Stimulated activated naive CD4-positive, alpha-beta T cell (primary cell): ENCODE measurements at regions not wholly inside any gene's neighbourhood (a gene's known extent, or its start where the extent isn't known, plus 50 kb on each side); places are given as distances from the start of the nearest gene placed in this dataset.

Experiments used
- DNase-seq, 6 experiments: peaks; one replicate each; lab custom pipeline; 2025; lab: John Stamatoyannopoulos, UW

DNA sequence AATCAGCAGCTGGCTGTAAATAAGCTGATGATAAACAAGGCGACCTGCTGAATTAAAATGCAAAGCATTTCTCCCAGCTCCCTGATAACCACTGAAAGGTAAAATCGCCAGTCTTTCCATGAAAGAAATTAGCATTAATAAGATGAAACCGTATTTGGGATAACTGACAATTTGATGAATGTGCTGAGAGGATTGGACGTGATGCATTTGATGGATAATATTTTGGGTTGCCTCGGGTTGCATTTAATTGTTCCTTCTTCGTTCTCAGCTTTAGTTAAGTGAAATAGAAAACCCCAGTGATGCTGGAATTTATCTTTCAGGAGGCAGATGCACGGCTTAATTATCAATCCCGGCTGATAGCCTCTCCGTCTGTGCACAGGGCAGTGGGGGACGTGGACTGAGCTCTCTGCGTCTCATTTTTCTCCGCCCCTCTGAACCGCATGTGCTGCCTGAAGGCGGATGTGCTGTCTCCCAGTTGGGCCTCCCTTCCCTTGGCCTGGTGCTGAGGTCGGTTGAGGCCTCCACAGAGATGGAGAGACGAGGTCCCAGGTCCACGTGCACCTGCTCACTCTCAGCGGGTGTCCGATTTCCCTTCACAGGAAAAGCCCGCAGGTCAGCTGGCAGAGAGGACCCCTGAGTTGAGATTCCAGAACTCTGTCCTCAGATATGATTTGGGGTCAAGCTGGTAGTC is 846.2 kb downstream of the BRD1 start:
- DNase-seq = no peak

DNA sequence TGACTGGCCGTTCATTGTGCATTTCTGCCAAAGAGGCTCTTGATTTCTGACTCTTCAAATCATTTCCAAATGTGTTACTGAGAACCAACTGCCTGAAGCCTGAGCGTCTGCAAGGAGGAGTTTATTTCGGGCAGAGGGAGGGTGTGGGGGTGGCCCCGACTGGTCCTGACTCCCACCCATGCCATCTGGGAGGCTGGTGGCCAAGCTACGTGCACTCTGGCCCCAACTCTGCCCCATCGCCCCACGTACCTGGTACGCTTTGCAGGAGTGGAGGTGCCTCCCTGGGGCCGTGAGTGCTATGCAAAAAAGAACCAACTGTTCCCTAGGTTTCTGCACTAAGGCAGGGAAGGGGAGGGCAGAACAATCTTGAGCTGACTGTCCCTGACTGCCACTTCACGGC is 846.8 kb downstream of the BRD1 start:
- no peak for DNase-seq

DNA sequence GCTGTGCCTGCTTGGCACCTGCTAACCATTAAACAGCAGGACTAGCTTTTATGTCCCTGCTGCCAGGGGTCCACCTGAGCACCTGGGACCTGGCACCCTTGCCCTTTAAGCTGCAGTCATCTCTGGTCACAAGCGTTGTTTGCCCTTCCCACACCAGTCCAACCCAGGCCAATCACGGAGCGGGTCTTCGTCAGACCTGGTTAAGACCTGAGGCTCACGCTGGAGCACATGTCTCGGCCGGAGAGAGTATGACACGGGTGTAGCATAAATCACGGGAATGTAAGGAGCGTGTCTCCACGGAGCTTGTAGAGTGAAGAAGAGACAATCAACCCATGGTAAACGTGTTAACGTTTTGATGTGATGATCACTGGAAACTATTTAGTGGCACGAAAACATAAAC is 847.3 kb downstream of the BRD1 start:
- DNase-seq = no peak

DNA sequence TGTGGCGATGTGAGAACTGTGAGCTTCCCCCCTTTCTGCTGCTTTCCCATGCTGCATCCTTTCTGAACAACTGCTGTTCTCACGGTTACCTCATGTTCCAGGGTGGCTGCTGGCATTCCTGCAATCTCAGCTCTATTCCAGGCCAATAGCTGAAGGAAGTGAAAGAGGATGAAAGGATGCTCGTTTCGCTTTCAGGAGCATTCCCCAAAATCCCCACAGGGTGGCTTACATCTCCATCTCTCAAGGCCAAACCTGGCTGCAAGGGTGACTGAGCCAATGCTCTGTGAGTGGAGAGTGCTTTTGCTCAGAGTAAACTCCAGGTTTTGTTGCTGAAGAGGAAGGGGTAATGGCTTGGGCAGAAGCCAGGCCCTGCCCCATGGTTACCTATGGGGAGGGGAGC is 848.2 kb downstream of the BRD1 start:
- no peak for DNase-seq

DNA sequence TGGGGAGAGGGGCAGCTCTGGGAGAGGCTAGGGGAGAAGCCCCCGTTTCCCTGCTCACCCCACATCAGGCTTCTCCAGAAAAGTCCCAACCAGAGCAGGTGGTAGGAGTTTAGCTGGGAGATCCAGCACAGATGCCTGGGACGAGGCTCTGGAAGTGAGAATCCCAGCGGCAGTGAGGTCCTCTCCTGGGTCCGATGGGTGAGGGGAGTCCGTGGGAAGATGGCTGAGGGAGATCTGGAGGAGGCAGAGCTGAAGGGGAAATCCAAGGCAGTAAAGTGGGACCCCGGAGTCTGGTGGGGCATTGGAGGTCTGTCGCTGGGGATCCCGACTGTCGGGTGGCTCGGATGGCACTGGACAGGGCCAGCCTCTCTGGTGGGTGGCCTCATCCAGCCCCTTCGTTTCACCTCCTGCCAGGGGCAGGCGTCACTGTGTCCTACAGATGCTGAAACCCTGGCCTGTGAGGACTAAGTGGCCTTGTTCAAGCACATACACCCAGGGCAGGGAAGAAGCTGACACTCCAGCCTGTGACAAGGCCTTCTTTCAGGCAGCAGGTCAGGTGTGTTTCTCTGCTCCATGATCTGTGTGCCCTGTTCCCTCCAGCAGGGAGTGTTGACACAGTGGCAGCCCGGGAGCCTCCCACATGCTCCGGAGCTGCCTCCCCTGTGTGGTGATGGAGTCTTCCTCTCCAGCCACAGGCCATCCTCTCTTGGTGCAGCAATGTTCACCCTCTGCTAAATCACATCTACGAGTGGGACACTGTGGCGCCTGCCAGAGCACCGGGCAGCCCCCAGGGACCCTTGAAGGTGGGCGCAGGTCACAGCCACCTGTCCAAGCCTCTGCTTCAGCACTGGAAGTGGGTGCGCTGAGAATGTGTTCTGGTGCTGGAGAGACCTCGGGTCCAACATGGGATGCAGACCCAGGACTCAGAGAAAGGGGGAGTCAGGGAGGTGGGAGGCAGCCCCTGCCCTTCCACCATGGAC is 850.8 kb downstream of the BRD1 start:
- no peak for DNase-seq

DNA sequence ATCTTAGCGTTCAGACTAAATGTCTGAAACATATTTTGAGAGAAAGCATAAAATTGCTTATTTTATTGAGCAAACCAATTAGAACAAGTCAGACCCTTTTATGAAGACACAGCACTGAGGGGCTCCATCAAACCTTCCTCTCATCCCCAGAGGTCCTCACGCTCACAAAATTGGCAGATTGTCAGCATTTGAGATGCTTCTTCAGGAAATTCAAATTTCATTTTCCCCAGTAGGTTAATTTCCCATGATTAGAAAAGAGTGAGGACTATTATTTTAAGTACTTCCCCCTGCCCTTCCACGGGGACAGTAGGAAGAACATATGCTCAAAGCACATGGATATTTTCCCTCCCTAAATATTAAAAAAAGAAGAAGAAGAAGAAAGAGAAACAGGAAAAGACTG is 851.8 kb downstream of the BRD1 start:
- no peak for DNase-seq

DNA sequence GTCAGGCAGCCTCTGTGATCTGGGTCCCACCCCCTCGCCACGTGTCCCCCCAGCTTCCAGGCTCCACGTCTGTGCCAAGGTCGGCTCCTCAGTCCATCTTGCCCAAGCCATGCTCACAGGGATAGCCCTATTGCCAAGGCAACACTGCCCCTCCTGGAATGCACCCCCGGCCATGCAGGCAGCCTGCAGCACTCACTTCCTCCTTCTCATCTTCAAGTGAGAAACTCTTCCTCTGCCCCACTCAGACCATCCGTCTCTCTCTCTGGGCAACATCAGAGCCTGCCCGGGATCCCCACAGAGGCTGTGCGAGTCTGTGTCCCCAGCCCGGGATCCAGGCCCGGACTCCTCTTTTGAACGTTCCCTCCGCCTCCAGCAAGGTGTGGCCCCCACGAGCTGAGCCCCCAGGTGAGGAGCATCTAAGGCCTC is 852.3 kb downstream of the BRD1 start:
- no peak for DNase-seq

DNA sequence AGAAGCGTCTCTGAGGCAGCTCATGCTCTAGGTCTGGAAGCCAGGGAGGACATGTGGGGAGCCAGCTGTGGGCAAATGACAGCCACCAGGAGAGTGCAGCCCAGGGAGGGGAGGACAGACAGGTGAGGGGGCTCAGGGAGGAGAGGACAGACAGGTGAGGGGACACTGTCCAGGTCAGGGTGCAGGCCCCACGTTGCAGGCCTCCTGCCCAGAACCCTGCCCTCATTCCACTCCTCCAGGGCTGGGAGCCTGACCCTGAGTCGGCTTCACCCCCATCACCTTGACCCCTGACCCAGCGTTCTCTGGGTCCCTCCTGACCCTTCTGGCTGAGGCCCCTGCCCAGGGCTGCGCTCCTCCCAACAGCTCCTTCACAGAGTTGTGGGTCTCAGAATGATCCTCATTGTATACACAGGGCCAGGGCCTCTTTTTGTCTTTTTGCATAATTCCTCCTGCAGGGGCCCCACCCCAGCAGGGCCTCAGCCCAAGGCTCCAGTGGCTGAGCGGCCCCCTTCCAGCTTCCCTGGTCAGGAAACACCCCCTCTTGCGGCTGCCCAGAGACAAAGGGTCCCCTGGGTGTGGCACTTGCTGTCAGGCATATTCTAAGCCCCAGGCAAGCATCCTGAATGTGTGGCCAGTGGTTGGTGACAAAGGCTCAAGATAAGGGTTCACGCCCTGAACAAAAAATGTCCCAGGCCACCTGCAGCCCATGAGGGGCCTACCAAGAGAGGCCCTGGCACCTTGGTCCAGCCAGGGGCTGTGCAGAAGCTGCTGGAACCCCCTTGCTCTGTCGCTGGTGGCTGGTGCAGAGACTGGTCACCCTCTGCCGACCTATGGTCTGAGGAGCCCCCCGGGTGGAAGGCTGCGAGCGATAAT is 853.0 kb downstream of the BRD1 start:
- DNase-seq = no peak

DNA sequence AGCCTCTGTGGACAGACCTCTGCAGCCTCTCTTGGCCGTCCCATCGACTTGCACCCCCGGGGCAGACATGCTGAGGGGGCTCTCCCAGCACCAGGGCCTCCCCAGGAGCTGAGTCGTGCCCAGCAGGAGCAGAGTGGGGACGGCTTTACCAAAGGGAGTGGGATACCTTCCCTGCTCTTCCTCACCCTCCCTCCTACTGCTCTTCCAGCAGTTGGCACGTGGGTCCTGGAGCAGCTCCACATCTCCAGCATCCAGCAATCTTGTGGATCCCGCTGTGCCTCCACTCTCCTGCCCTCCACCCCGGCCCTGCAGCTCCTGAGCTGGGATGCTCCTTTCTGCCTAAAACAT is 854.0 kb downstream of the BRD1 start:
- no peak for DNase-seq

DNA sequence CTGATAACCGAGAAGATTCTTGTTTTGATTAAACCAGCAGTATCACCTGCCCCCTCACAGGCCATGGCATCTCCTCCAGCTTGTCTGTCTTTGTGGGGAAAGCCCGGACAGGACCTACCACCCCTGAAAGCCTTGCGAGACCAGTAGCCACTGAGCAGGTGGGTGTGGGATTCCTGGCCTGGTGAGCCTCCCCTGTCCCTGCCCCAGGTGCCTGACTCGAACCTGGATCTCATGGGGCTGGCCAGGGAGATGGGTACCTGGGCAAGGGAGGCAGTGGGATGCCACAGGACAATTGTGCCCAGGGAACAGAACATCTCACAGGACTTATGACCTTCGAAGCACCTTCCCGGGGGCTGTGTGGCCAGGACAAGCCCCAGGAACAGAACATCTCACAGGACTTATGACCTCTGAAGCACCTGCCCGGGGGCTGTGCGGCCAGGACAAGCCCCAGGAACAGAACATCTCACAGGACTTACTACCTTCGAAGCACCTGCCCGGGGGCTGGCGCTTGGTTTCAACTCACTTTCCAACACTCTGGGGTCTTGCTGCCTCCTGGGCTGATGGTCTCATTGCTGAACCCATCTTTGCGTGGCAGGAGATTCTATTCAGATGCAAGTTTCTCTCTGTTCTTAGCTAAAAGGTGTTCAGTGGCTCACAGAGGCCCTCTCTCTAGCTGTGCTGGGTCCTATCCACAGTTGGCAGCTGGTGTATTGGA is 854.5 kb downstream of the BRD1 start:
- DNase-seq = no peak

DNA sequence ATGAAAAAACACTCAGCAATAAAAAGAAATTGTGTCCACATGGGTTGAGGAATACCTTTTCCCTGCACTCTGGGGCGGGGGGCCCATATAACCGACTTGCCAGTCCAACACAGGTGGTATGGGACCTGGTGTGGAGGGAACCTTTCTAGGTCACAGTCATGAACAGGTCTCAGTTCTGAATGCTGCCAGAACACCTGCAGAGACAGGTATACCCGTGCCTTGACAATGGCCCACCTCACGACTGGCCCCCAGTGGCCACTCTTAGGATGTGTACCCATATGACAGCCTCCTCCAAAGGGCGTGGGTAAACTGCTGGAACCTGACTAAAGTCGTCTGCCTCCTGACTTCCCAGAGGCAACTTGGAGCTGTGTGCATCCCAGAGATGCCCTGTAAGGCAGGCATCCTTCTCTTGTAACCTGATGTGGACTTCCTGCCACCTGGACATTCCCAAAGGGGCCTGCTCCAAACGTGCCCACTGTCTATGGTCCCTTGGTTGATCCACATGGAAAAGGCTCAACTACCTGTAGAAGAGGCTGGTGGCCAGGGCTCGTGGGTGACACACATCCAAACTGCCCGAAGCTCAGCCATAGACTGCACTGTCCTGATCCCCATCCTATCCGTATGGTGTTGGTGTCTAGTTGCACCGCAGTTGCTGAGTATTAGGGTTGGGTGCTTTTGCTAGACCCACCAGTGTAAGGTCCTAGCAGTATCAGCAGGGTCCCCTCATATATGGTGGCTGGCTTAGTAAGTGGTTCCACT is 859.3 kb downstream of the BRD1 start:
- DNase-seq = peak in 2 of 6 experiments; percentile 7 to 8

DNA sequence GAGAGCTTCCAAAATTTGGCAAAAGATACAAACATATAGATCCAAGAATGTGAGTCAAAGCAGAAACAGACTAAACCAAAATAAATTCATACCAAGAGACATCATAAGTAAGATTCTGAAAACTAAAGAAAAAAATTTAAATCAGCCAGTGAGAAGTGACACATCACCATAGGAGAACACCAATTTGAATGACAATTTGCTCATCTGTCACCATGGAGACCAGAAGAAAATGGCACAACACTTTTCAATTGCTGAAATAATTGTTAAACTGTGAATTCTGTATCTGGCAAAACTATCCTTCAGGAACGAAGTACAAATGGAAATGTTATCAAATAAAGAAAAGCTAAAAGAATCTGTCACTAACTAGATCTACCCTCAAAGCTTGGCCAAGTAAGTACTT is 864.3 kb downstream of the BRD1 start:
- DNase-seq = no peak

DNA sequence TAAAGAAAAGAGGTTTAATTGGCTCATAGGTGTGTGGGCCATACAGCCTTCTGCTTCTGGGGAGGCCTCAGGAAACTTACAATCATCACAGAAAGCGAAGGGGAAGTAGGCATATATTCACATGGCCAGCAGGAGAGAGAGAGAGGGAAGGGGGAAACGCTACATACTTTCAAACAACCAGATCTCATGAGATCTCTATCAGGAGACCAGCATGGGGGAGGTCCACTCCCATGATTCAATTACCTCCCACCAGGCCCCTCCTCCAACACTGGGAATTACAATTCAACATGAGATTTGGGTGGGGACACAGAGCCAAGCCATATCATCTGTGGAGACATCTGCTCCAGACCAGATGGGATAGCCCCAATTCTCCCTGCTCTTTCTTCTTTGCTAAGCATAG is 866.0 kb downstream of the BRD1 start:
- no peak for DNase-seq

DNA sequence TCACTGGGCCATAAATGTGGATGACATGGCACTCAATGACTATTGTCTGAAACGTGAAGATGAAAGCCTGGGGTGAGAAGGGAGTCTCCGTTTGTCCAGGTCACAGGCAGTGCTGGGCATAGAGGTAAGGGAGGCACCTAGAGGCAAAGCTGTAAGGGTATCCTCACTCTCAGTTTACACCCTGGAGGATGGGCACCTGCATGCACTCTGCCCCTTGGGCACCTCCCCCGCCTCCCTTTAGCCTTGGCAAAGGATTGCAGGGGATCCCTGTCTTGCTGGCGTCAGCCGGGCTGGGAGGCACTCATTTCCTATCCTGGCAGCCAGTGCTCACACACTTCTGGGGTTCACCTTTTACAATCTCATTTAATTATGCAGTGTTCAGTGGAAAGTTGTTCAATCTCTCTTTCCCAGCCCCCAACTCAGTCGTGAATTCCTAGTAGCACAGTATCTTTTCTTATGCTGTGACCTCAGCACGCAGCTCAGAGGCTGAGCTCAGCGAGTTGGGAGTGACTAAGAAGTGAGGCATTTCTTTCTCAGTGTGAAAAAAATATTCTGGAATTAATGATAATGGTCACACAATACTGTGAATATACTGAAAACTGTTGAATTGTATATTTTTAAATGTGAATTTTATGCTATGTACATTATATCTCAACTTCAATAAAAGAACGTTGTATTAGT is 866.6 kb downstream of the BRD1 start:
- DNase-seq = no peak

DNA sequence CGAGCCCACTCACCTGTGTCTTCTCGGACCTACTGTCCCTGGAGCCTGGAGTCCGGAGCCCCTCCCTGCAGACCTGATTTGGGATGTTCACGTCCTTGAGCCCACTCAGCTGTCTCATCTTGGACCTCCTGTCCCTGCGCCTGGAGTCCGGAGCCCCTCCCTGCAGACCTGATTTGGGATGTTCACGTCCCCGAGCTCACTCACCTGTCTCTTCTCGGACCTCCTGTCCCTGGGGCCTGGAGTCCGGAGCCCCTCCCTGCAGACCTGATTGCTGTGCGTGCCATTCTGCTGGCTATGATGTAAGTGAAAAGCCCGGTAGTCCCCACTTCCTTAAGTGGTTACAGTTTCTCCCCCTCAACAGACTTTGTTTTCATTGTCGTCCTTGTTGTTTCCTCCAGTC is 867.1 kb downstream of the BRD1 start:
- DNase-seq = no peak

DNA sequence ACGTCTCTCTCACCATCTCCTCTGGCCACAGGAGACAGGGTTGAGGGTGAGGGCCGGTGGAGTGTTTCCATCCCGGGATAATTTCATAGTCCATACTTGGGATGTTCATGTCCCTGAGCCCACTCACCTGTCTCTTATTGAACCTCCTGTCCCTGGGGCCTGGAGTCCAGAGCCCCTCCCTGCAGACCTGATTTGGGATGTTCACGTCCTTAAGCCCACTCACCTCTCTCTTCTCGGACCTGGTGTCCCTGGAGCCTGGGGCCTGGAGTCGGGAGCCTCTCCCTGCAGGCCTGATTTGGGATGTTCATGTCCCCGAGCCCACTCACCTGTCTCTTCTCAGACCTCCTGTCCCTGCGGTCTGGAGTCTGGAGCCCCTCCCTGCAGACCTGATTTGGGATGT is 868.2 kb downstream of the BRD1 start:
- DNase-seq = no peak

DNA sequence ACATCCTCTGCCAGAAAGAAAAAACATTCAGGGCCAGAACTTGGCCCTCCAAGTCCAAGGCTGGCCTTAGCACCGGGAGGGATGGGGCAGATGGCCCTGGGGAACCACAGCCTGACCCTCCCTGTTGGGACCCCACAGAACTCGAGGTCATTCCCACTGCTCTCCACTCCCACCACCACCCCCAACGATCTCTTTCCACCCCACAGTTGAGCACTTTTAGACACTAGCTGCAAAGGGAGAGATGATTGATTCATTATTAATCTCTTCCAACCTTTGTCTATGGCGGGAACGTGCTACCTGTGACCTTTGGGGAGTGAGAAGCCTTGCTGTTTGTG is 869.7 kb downstream of the BRD1 start:
- DNase-seq = no peak

DNA sequence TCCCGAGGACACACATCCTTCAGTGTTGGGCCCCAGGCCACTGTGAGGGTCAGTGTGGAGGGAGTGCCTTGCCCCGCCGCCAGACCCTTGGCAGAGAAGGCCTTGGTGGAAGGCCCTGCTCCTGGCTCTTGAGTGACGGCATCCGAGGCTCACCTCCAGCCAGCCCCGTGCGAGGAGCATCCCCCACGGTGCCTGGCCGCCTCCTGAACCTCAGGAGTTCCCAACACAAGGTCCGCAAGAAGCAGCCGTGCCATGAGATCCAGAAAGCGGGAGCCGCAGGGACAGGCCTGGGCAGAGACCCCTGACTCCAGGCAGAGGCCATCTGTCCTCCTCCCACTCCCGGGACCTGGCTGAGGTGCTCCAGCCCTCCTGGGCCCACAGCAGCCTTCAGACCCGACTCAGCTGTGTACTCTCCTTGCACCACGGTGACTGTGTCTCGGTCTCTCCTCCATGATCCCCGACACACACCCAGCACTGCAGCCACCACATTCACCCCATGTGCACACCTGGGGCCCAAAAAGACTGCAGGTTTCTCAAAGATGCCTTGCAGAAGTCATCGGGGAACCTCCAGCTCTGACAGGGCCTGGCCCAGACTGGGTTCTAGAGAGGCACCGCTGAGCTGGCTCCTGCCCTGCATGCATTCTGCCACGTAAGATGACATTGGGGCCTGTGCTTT is 870.2 kb downstream of the BRD1 start:
- DNase-seq = no peak

DNA sequence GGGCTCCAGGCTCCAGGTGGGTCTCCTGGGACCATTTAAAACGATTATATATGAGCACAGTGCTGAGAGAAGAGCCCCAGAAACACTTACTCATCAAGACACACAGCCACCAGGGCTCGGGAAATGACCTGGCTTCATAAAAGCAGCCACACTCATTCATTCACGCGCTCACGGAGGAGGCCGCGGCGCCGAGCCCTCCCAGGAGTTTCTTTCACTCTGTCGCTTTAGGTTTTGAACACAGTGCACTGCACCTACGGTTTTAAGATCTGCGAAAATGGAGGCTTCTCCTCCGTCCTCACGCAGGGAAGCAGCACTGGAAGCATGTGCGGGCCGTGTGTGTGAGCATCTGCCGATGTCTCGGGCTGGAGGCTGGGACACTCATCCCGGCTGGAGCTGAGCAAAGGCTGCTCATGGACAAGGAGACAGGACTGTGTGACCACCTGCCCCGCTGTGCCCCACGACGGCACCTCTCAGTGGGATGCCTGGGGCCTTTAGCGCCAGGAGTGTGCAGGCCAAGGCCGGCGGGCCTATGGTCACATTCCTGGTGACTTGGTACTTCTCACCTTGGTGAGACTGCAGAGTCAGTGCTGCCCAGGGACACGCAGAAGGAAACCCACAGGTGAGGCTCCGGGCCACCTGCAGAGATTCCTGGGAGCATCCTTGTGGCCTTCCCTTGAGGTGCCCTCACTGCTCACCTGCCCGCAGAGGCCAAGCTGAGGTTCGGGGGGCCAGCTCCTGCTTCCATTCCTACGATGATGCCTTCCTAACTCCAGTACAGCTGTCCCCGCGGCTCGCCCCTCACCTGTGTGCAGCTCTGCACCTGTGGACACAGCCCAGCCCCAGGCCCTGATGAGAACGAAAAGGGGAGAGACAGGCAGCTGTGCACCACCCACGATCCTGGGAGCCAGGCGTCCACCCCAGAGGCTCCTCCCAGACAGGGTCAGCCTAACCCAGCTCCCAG is 872.0 kb downstream of the BRD1 start:
- no peak for DNase-seq
